Ovary (tissue), 3 donors: ENCODE measurements at regions not wholly inside any gene's neighbourhood (a gene's known extent, or its start where the extent isn't known, plus 50 kb on each side); places are given as distances from the start of the nearest gene placed in this dataset.
A peak's percentile ranks its signal among the peaks of the same experiment; 100 is the strongest.

Experiments used
- CTCF ChIP-seq, 3 donors: fragments of 450-650 bp in 2 of 3; fragments of 200-600 bp in 1 of 3; IDR thresholded peaks; one replicate each; pipeline versions ENCODE4 v1.5.1 to v1.8.0; 2016 to 2022; ENCODE audit warnings: antibody characterized with exemption in 3 of 3, mild to moderate bottlenecking in 1 of 3
- EP300 ChIP-seq: sonication (generic); formaldehyde crosslinking; IDR thresholded peaks from one replicate; pipeline ENCODE4 v1.6.1; 2017; ENCODE audit warnings: antibody characterized with exemption
- POLR2A ChIP-seq: fragments of 450-650 bp; IDR thresholded peaks from one replicate; pipeline ENCODE4 v1.6.1; 2017; ENCODE audit warnings: antibody characterized with exemption, mild to moderate bottlenecking, moderate library complexity
- donor health status: DM: no; HTN: no; CAD: no.

GRCh38 chr15:98311566-98312188 lies 336.7 kb upstream of the IGF1R start:
- TF ChIP-seq CTCF (IDR thresholded peaks at IDR 0.05) (peak; percentile 38 to 72 (median 52)), EP300 (no peak), POLR2A (no peak)
